WI38 (cell line): ENCODE measurements at regions not wholly inside any gene's neighbourhood (a gene's known extent, or its start where the extent isn't known, plus 50 kb on each side); places are given as distances from the start of the nearest gene placed in this dataset.

ENCODE experiments used
- H3K4me3 ChIP-seq: 2 replicates; pipeline ENCODE4 v1.5.1; 2011; ENCODE audit warnings: low read depth, mild to moderate bottlenecking, control low read depth, low read length
- TF ChIP-seq, protein P1 (sequence below): IDR thresholded peaks from 2 replicates; pipeline ENCODE4 v1.5.1; 2012; ENCODE audit warnings: low read depth, mild to moderate bottlenecking, control low read depth, low read length

- H3K4me3 ChIP-seq, result no peak overlapping the region
Observed at GRCh38 chr12:127035011-127035879, 1231.7 kb upstream of the TMEM132C start.

GRCh38 chr12:127038152-127038551, 1228.8 kb upstream of the TMEM132C start:
- H3K4me3 ChIP-seq, result no peak overlapping the region
- TF ChIP-seq, protein P1, sequence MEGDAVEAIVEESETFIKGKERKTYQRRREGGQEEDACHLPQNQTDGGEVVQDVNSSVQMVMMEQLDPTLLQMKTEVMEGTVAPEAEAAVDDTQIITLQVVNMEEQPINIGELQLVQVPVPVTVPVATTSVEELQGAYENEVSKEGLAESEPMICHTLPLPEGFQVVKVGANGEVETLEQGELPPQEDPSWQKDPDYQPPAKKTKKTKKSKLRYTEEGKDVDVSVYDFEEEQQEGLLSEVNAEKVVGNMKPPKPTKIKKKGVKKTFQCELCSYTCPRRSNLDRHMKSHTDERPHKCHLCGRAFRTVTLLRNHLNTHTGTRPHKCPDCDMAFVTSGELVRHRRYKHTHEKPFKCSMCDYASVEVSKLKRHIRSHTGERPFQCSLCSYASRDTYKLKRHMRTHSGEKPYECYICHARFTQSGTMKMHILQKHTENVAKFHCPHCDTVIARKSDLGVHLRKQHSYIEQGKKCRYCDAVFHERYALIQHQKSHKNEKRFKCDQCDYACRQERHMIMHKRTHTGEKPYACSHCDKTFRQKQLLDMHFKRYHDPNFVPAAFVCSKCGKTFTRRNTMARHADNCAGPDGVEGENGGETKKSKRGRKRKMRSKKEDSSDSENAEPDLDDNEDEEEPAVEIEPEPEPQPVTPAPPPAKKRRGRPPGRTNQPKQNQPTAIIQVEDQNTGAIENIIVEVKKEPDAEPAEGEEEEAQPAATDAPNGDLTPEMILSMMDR, result no peak

More at GRCh38 chr12:127035011-127035879, 1231.7 kb upstream of the TMEM132C start:
- TF ChIP-seq, protein P1, result no peak

DNA sequence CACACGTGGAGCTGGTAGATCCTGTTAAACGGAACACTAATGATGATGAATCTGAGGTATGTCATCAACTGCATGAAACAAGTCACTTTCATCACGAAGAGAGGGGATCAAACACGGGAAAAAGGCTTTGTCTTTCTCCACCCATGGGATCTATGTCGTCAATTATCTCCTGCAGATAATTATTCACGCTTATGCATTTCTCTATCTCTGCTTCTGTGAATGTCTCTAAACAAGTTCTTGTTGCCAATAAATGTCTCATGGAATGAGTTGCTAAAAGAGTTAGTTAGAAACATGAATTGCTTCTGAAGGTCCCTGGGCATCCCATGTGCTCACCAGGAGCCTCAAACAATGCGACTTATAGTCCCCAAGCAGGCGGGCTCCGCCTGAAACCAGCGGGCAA, 1228.2 kb upstream of the TMEM132C start:
- H3K4me3 ChIP-seq, result no peak overlapping the region
- TF ChIP-seq, protein P1, result no peak

DNA sequence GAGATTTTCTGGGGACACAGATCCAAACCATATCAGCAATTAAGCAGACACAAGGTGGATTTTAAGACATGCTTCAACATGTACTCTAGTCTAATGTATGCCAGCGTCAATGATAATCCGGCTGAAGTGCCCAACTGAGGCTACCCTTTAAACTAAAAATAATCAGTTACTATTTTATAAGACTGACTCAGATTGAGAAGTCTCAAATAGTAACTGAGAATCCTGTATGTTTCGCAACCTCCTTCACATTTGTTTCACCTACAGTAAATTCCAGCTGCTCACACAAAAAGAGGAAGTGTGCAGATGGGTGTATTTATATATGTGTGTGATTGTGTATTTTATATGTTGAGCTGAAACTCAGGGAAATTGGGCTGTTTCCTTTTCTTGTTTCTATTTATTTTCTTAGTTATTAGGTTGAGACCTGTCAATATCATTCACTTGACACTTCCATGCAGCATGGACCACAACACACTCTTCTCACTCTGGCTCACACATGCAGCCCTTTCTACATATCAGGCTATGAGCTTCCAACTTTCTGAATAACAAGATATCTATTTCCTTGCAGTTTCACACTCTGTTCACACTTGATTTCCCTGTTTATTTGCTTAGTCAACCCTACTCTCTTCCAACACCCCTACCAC, 1224.9 kb upstream of the TMEM132C start:
- no peak overlapping the region for H3K4me3 ChIP-seq
- TF ChIP-seq, protein P1, result no peak

- H3K4me3 ChIP-seq, result no peak overlapping the region
- TF ChIP-seq, protein P1, result no peak
Observed at GRCh38 chr12:127043731-127044130, 1223.2 kb upstream of the TMEM132C start.

DNA sequence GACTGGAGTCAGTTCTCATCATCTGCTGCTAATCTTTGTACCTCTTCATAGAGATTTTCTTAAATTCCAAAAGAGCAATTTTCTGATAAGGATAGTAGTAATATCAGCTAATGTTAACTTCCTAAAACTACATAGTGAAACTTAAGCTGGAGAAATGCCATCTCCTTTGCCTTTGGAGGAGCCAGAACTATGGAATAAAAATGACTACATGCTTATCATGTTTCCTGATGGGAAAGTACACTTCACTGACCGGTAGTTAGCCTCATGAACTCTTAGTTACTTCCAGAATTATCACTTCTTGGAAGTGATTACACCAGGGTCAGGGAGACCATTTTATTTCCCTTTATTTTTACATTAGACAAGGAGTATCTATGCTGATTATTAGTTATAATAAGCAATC, 1222.1 kb upstream of the TMEM132C start:
- H3K4me3 ChIP-seq, result no peak overlapping the region
- TF ChIP-seq, protein P1, result no peak

GRCh38 chr12:127046467-127046866, 1220.5 kb upstream of the TMEM132C start:
- TF ChIP-seq, protein P1, result no peak
- H3K4me3 ChIP-seq, result no peak overlapping the region
